ENCODE measurements at regions not wholly inside any gene's neighbourhood (a gene's known extent, or its start where the extent isn't known, plus 50 kb on each side); places are given as distances from the start of the nearest gene placed in this dataset.

GRCh38 chr6:90448836-90449235 lies 138.0 kb downstream of the MAP3K7 start:
- Histone ChIP-seq H3K9ac (ENCODE audit: low read depth, low read length, poor library complexity, severe bottlenecking) (no peak overlapping the region), H2AFZ (ENCODE audit: low read length) (no peak overlapping the region), H3K9me3 (ENCODE audit: insufficient read depth, low read depth, low read length) (no peaks in the 10 kb centered on the region), H3K4me1 (ENCODE audit: insufficient read depth, low read length, poor library complexity, severe bottlenecking) (peaks cover 25% of the 10 kb centered on the region), H3K27me3 (ENCODE audit: insufficient read depth, low read length, poor library complexity, severe bottlenecking) (no peaks in the 10 kb centered on the region), H4K20me1 (ENCODE audit: insufficient read depth, low read length, poor library complexity, severe bottlenecking) (no peaks in the 10 kb centered on the region), H3K36me3 (ENCODE audit: insufficient read depth, low read length) (no peaks in the 10 kb centered on the region), H3K79me2 (ENCODE audit: insufficient read depth, low read length) (no peaks in the 10 kb centered on the region), H3K9me2 (replicated peaks; ENCODE audit: low read depth, low read length) (no peaks in the 10 kb centered on the region), H3K4me3 (ENCODE audit: low read length, poor library complexity, severe bottlenecking) (no peak overlapping the region), H3F3A (ENCODE audit: low read depth) (no peaks in the 10 kb centered on the region), H3K4me2 (ENCODE audit: low read depth, low read length, poor library complexity, severe bottlenecking) (no peak overlapping the region)
- TF ChIP-seq CTCF (conservative IDR thresholded peaks at IDR 0.05; ENCODE audit: low read length) (no peak), EZH2phosphoT487 (IDR thresholded peaks at IDR 0.05; ENCODE audit: borderline replicate concordance) (no peak)

GRCh38 chr6:90446164-90446563 lies 140.7 kb downstream of the MAP3K7 start:
- Histone ChIP-seq H3K27me3 (ENCODE audit: insufficient read depth, low read length, poor library complexity, severe bottlenecking) (no peaks in the 10 kb centered on the region), H3K9ac (ENCODE audit: low read depth, low read length, poor library complexity, severe bottlenecking) (no peak overlapping the region), H3K9me3 (ENCODE audit: insufficient read depth, low read depth, low read length) (no peaks in the 10 kb centered on the region), H3K4me3 (ENCODE audit: low read length, poor library complexity, severe bottlenecking) (no peak overlapping the region), H4K20me1 (ENCODE audit: insufficient read depth, low read length, poor library complexity, severe bottlenecking) (no peaks in the 10 kb centered on the region), H3K4me2 (ENCODE audit: low read depth, low read length, poor library complexity, severe bottlenecking) (no peak overlapping the region), H3K4me1 (ENCODE audit: insufficient read depth, low read length, poor library complexity, severe bottlenecking) (peaks cover 25% of the 10 kb centered on the region), H3K36me3 (ENCODE audit: insufficient read depth, low read length) (no peaks in the 10 kb centered on the region), H3K79me2 (ENCODE audit: insufficient read depth, low read length) (no peaks in the 10 kb centered on the region), H3F3A (ENCODE audit: low read depth) (no peaks in the 10 kb centered on the region), H2AFZ (ENCODE audit: low read length) (no peak overlapping the region), H3K9me2 (replicated peaks; ENCODE audit: low read depth, low read length) (no peaks in the 10 kb centered on the region)
- no peak for TF ChIP-seq CTCF (conservative IDR thresholded peaks at IDR 0.05; ENCODE audit: low read length)
- no peak for TF ChIP-seq EZH2phosphoT487 (IDR thresholded peaks at IDR 0.05; ENCODE audit: borderline replicate concordance)

- Histone ChIP-seq H3K36me3 (ENCODE audit: insufficient read depth, low read length) (no peaks in the 10 kb centered on the region), H3K9me2 (replicated peaks; ENCODE audit: low read depth, low read length) (no peaks in the 10 kb centered on the region), H3K79me2 (ENCODE audit: insufficient read depth, low read length) (no peaks in the 10 kb centered on the region), H3K4me2 (ENCODE audit: low read depth, low read length, poor library complexity, severe bottlenecking) (no peak overlapping the region), H3K4me1 (ENCODE audit: insufficient read depth, low read length, poor library complexity, severe bottlenecking) (peaks cover 28% of the 10 kb centered on the region), H3F3A (ENCODE audit: low read depth) (no peaks in the 10 kb centered on the region), H3K4me3 (ENCODE audit: low read length, poor library complexity, severe bottlenecking) (no peak overlapping the region), H3K9me3 (ENCODE audit: insufficient read depth, low read depth, low read length) (no peaks in the 10 kb centered on the region), H3K9ac (ENCODE audit: low read depth, low read length, poor library complexity, severe bottlenecking) (no peak overlapping the region), H4K20me1 (ENCODE audit: insufficient read depth, low read length, poor library complexity, severe bottlenecking) (no peaks in the 10 kb centered on the region), H3K27me3 (ENCODE audit: insufficient read depth, low read length, poor library complexity, severe bottlenecking) (no peaks in the 10 kb centered on the region), H2AFZ (ENCODE audit: low read length) (no peak overlapping the region)
- TF ChIP-seq EZH2phosphoT487 (IDR thresholded peaks at IDR 0.05; ENCODE audit: borderline replicate concordance) (no peak), CTCF (conservative IDR thresholded peaks at IDR 0.05; ENCODE audit: low read length) (no peak)
These were observed 141.3 kb downstream of the MAP3K7 start for GRCh38 chr6:90445533-90446108.
